ENCODE measurements at regions not wholly inside any gene's neighbourhood (a gene's known extent, or its start where the extent isn't known, plus 50 kb on each side); places are given as distances from the start of the nearest gene placed in this dataset.

DNA sequence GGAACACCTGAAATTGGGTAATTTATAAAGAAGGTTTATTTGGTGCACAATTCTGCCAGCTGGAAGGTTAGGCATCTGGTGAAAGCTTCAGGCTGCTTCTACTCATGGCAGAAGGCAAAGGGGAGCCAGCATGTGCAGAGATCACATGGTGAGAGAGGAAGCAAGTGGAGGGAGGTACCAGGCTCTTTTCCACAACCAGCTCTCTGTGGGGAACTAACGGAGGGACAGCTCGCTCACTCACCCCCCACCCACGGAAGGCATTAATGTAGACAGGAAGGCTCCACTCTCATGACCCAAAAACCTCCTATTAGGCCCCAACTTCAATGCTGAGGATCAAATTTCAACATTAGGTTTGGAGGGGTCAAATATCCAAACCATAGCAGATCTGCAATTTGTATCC is 75.6 kb upstream of the ARHGAP32 start:
- TF ChIP-seq, protein P1, sequence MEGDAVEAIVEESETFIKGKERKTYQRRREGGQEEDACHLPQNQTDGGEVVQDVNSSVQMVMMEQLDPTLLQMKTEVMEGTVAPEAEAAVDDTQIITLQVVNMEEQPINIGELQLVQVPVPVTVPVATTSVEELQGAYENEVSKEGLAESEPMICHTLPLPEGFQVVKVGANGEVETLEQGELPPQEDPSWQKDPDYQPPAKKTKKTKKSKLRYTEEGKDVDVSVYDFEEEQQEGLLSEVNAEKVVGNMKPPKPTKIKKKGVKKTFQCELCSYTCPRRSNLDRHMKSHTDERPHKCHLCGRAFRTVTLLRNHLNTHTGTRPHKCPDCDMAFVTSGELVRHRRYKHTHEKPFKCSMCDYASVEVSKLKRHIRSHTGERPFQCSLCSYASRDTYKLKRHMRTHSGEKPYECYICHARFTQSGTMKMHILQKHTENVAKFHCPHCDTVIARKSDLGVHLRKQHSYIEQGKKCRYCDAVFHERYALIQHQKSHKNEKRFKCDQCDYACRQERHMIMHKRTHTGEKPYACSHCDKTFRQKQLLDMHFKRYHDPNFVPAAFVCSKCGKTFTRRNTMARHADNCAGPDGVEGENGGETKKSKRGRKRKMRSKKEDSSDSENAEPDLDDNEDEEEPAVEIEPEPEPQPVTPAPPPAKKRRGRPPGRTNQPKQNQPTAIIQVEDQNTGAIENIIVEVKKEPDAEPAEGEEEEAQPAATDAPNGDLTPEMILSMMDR (IDR thresholded peaks at IDR 0.05), result no peak
- intact Hi-C loops (cut with DNase I), result no loop called here

DNA sequence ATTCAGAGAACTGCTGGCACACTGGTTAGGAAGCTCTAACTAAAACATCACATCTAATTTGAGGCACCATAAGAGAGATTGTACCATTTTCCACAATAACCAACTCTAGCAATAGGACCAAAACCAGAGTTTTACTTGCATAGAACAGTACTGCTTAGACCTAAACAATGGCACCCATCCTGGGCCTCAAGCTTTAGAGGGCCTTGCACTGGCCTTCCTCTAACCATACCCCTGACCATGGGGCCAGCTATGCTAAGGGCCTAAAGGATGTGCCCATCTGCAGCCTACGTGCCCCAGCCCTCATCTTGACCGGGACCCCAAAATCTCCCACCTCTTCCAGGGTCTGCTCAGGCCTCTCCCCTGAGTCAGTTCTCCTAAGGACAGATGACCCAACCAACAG is 74.4 kb upstream of the ARHGAP32 start:
- no peaks in the 10 kb centered on the region for H3K27me3 ChIP-seq (ENCODE audit: low read depth)
- H3K27ac ChIP-seq, result no peak overlapping the region
- TF ChIP-seq, protein P1 (IDR thresholded peaks at IDR 0.05), result no peak
- H3K36me3 ChIP-seq, result no peaks in the 10 kb centered on the region
- intact Hi-C loops (cut with DNase I), result no loop called here
- peaks cover 14% of the 10 kb centered on the region for H3K4me1 ChIP-seq
- no peaks in the 10 kb centered on the region for H3K9me3 ChIP-seq
- no peak overlapping the region for H3K4me3 ChIP-seq
- DNase-seq, result no peak
- no peak for ATAC-seq

More for the DNA sequence above, 75.6 kb upstream of the ARHGAP32 start:
- Histone ChIP-seq H3K36me3 (no peaks in the 10 kb centered on the region), H3K4me3 (no peak overlapping the region), H3K27ac (no peak overlapping the region), H3K9me3 (no peaks in the 10 kb centered on the region), H3K27me3 (ENCODE audit: low read depth) (no peaks in the 10 kb centered on the region), H3K4me1 (peaks cover 12% of the 10 kb centered on the region)
- DNase-seq (no peak), ATAC-seq (no peak)

DNA sequence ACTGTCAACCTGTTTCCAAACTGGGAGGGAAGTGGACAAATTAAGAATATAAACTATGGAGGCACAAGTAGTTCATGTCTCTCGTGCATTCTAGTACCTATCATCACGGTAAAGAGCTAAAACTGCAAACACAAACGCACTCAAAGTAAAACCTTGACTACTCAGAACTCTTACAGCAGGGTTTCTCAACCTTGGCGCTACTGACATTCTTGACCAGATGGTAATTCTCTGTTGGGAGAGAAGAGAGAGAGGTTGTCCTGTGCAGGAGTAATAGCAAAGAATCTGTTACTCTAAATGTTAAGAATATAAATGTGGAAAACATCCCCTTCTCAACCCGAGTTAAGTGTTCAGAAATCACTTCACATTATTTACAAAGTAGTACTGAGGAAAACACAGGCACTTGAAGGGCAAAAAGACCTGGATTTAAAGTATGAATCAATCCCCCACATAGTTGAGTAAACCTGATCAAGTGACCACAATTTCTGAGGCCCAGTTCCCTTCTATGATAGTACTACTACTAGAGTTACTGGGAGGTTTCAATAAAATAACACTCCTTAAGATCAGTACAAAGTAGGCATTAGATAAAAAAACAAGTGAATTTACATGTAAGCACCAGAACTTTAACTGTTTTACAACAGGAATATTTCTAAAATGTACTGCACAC is 73.1 kb upstream of the ARHGAP32 start:
- ATAC-seq (peak; percentile 84 to 86), DNase-seq (no peak)
- no peaks in the 10 kb centered on the region for H3K27me3 ChIP-seq (ENCODE audit: low read depth)
- TF ChIP-seq, protein P1 (IDR thresholded peaks at IDR 0.05), result no peak
- intact Hi-C loops (cut with DNase I), result no loop called here
- H3K4me3 ChIP-seq, result no peak overlapping the region
- peaks cover 21% of the 10 kb centered on the region for H3K4me1 ChIP-seq
- no peak overlapping the region for H3K27ac ChIP-seq
- no peaks in the 10 kb centered on the region for H3K36me3 ChIP-seq
- H3K9me3 ChIP-seq, result no peaks in the 10 kb centered on the region

DNA sequence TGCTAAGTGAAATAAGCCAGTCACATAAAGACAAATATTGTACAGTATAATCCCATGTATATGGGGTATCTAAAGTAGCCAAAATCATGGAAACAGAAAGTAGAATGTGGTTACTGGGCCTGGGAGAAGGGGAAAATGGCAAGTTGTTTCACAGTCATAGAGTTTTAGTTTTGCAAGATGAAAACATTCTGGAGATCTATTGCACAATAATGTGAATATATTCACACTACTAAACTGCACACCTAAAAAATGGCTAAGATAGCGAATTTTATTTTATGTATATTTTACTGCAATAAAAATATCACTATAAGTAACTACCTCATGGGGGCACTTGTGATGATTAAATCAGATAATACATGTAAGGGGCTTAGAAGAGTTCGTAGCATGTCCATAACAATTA is 72.0 kb upstream of the ARHGAP32 start:
- Histone ChIP-seq H3K27ac (no peak overlapping the region), H3K36me3 (no peaks in the 10 kb centered on the region), H3K27me3 (ENCODE audit: low read depth) (no peaks in the 10 kb centered on the region), H3K9me3 (no peaks in the 10 kb centered on the region), H3K4me1 (peaks cover 21% of the 10 kb centered on the region), H3K4me3 (no peak overlapping the region)
- intact Hi-C loops (cut with DNase I), result no loop called here
- DNase-seq, result no peak
- no peak for ATAC-seq
- TF ChIP-seq, protein P1 (IDR thresholded peaks at IDR 0.05), result no peak

DNA sequence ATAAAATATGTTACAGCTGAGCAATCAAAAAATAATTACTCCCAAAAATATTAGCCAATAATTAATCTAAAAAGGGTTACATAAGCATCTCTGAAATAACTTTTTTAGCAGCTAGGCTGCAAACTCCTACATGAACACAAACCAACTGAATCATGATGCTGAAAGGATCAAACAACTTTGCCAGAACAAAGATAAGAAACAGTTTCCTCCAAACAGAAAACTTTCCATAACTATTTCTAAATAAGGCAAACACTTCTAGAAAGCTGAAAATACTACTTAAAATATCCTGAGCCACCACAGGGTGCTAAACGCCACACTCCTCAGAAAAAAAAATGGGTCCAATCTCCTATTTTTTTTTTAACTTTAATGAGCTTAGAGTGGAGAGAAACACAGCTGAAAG is 68.6 kb upstream of the ARHGAP32 start:
- Histone ChIP-seq H3K36me3 (no peaks in the 10 kb centered on the region), H3K27ac (no peak overlapping the region), H3K4me3 (no peak overlapping the region), H3K4me1 (peaks cover 21% of the 10 kb centered on the region), H3K9me3 (no peaks in the 10 kb centered on the region), H3K27me3 (ENCODE audit: low read depth) (no peaks in the 10 kb centered on the region)
- TF ChIP-seq, protein P1 (IDR thresholded peaks at IDR 0.05), result no peak
- no peak for ATAC-seq
- intact Hi-C loops (cut with DNase I), result no loop called here
- DNase-seq, result no peak

All from lower lobe of right lung (tissue), 2 donors.